Neural cell (in vitro differentiated cells): ENCODE measurements at regions not wholly inside any gene's neighbourhood (a gene's known extent, or its start where the extent isn't known, plus 50 kb on each side); places are given as distances from the start of the nearest gene placed in this dataset.

Experiments
- EZH2 ChIP-seq: fragments of 200-600, 300-800 bp; shearing (Covaris generic), sonication (generic); IDR thresholded peaks from 2 replicates; pipeline ENCODE4 v1.6.1; 2014; ENCODE audit warnings: antibody characterized with exemption, low read length, borderline replicate concordance, mild to moderate bottlenecking; ENCODE audit not compliant: insufficient read depth, poor library complexity, severe bottlenecking
- POLR2AphosphoS5 ChIP-seq: IDR thresholded peaks from 2 replicates; pipeline ENCODE4 v1.6.1; 2012
- SMC3 ChIP-seq: fragments of 450-650 bp; conservative IDR thresholded peaks from 2 replicates; pipeline ENCODE4 v1.6.1; 2014; ENCODE audit warnings: antibody characterized with exemption, mild to moderate bottlenecking, moderate library complexity; ENCODE audit not compliant: poor library complexity
- TAF1 ChIP-seq: IDR thresholded peaks from 2 replicates; pipeline ENCODE4 v1.6.1; 2012; ENCODE audit warnings: low read depth
- TF ChIP-seq, protein P1 (sequence below): fragments of 450-650 bp; IDR thresholded peaks from 2 replicates; pipeline ENCODE4 v1.5.1; 2014; ENCODE audit warnings: antibody characterized with exemption, mild to moderate bottlenecking, moderate library complexity; ENCODE audit not compliant: poor library complexity, severe bottlenecking

DNA sequence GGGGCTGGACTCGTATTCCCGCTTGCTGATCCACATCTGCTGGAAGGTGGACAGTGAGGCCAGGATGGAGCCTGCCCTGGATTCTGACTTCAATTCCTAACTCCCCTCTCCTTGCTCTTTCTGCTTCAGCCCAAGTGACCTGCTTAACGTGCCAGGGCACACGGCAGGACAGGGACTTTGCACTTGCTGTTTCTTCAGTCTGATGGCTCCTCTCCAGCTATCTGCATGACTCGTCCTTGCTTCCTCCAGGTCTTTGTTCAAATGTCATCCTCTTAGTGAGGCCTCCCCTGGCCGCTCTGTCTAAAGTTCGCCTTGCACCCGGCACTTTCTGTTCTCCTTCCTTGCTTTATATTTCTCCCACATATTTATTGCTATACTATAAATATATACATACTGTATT, 357.6 kb downstream of the MTX2 start:
- TF ChIP-seq, protein P1, sequence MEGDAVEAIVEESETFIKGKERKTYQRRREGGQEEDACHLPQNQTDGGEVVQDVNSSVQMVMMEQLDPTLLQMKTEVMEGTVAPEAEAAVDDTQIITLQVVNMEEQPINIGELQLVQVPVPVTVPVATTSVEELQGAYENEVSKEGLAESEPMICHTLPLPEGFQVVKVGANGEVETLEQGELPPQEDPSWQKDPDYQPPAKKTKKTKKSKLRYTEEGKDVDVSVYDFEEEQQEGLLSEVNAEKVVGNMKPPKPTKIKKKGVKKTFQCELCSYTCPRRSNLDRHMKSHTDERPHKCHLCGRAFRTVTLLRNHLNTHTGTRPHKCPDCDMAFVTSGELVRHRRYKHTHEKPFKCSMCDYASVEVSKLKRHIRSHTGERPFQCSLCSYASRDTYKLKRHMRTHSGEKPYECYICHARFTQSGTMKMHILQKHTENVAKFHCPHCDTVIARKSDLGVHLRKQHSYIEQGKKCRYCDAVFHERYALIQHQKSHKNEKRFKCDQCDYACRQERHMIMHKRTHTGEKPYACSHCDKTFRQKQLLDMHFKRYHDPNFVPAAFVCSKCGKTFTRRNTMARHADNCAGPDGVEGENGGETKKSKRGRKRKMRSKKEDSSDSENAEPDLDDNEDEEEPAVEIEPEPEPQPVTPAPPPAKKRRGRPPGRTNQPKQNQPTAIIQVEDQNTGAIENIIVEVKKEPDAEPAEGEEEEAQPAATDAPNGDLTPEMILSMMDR, result no peak
- TF ChIP-seq POLR2AphosphoS5 (no peak), SMC3 (no peak), EZH2 (no peak), TAF1 (no peak)
